ENCODE measurements at regions not wholly inside any gene's neighbourhood (a gene's known extent, or its start where the extent isn't known, plus 50 kb on each side); places are given as distances from the start of the nearest gene placed in this dataset.

GRCh38 chr13:47080621-47081020 is 183.8 kb upstream of the HTR2A start:
- no peaks in the 10 kb centered on the region for H3K36me3 ChIP-seq
- H3K4me3 ChIP-seq, result no peak overlapping the region
- intact Hi-C loops (cut with DNase I), result no loop called here
- TF ChIP-seq POLR2A (IDR thresholded peaks at IDR 0.05), result no peak
- H3K27ac ChIP-seq, result no peak overlapping the region
- H3K4me1 ChIP-seq, result no peaks in the 10 kb centered on the region
- no peaks in the 10 kb centered on the region for H3K27me3 ChIP-seq
- 32 to 54% methylated on average over 2 of the region's 2 CpGs for WGBS, 2 donors
- no peak for DNase-seq
- H3K9me3 ChIP-seq, result no peaks in the 10 kb centered on the region

GRCh38 chr13:47076500-47076899 is 179.6 kb upstream of the HTR2A start:
- H3K4me1 ChIP-seq, result no peaks in the 10 kb centered on the region
- H3K4me3 ChIP-seq, result no peak overlapping the region
- 34 to 55% methylated on average over 2 of the region's 2 CpGs for WGBS, 2 donors
- no peaks in the 10 kb centered on the region for H3K36me3 ChIP-seq
- no peak overlapping the region for H3K27ac ChIP-seq
- no peak for DNase-seq
- no peaks in the 10 kb centered on the region for H3K27me3 ChIP-seq
- peaks cover 0 to 4% (median 1%) of the 10 kb centered on the region in 4 donors for H3K9me3 ChIP-seq
- intact Hi-C loops (cut with DNase I), result no loop called here
- TF ChIP-seq EP300 (IDR thresholded peaks at IDR 0.05) (no peak), POLR2A (IDR thresholded peaks at IDR 0.05) (no peak)

- H3K4me3 ChIP-seq, result no peak overlapping the region
- 70 to 81% methylated on average over 3 of the region's 3 CpGs for WGBS, 2 donors
- no peak for DNase-seq
- intact Hi-C loops (cut with DNase I), result no loop called here
- H3K36me3 ChIP-seq, result no peaks in the 10 kb centered on the region
- TF ChIP-seq POLR2AphosphoS5 (IDR thresholded peaks at IDR 0.05) (no peak), POLR2A (IDR thresholded peaks at IDR 0.05) (no peak), CTCF (IDR thresholded peaks at IDR 0.05) (no peak), EP300 (IDR thresholded peaks at IDR 0.05) (no peak)
- peaks cover 0 to 4% (median 1%) of the 10 kb centered on the region in 4 donors for H3K9me3 ChIP-seq
- no peaks in the 10 kb centered on the region for H3K4me1 ChIP-seq
- no peak overlapping the region for H3K27ac ChIP-seq
- no peaks in the 10 kb centered on the region for H3K27me3 ChIP-seq
Observed at GRCh38 chr13:47069133-47069532, 172.3 kb upstream of the HTR2A start.

DNA sequence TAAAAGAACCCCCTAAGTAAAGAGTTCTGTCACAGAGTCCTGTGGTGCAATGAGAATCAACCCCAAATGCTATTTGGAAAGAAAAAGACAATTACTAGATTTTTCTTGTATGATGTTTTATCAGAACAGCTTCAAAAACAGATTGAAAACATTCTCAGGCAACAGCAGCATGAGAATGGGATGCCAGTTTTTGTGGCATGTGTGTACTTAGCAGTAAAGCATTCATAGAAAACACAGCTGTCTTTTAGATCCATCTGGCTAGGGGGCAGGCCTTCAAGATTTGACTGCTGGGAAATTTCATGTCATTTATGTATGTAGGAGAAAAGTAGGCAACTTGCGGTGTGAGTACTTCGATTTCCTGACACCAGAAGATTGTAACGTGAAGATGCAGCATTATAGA is 170.5 kb upstream of the HTR2A start:
- Histone ChIP-seq H3K9me3 (peaks cover 0 to 3% (median 0%) of the 10 kb centered on the region in 4 donors), H3K36me3 (no peaks in the 10 kb centered on the region), H3K27me3 (no peaks in the 10 kb centered on the region), H3K4me1 (no peaks in the 10 kb centered on the region), H3K27ac (no peak overlapping the region), H3K4me3 (no peak overlapping the region)
- TF ChIP-seq POLR2AphosphoS5 (IDR thresholded peaks at IDR 0.05), result no peak
- no peak for TF ChIP-seq POLR2A (IDR thresholded peaks at IDR 0.05)
- no peak for TF ChIP-seq EP300 (IDR thresholded peaks at IDR 0.05)
- TF ChIP-seq CTCF (IDR thresholded peaks at IDR 0.05), result no peak
- no peak for DNase-seq
- intact Hi-C loops (cut with DNase I), result no loop called here
- 85 to 86% methylated on average over 3 of the region's 3 CpGs for WGBS, 2 donors

DNA sequence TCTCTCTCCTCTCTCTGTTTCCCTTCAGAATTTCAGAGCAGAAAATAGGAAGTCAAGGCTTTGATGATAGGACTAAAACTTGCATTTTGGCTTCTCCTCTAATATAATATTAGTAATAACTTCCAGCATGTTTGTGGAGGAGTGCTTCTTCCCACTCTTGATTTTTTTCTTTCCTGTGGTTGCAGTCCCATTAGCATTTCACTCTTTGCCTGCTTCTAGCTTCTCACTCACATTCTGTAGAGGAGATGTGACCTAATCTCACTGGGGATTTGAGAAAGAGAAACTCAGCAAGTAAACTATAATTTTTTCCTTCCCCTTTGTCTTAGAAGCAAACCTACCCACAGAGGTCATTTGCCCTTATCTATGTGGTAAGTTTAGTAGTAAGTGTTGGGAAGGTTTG is 169.4 kb upstream of the HTR2A start:
- H3K4me1 ChIP-seq, result no peaks in the 10 kb centered on the region
- no peak for TF ChIP-seq POLR2A (IDR thresholded peaks at IDR 0.05)
- TF ChIP-seq EP300 (IDR thresholded peaks at IDR 0.05), result no peak
- TF ChIP-seq POLR2AphosphoS5 (IDR thresholded peaks at IDR 0.05), result no peak
- no peak for TF ChIP-seq CTCF (IDR thresholded peaks at IDR 0.05)
- H3K27me3 ChIP-seq, result no peaks in the 10 kb centered on the region
- H3K36me3 ChIP-seq, result no peaks in the 10 kb centered on the region
- peaks cover 0 to 3% (median 0%) of the 10 kb centered on the region in 4 donors for H3K9me3 ChIP-seq
- no peak overlapping the region for H3K4me3 ChIP-seq
- intact Hi-C loops (cut with DNase I), result no loop called here
- no peak overlapping the region for H3K27ac ChIP-seq
- DNase-seq, result no peak

DNA sequence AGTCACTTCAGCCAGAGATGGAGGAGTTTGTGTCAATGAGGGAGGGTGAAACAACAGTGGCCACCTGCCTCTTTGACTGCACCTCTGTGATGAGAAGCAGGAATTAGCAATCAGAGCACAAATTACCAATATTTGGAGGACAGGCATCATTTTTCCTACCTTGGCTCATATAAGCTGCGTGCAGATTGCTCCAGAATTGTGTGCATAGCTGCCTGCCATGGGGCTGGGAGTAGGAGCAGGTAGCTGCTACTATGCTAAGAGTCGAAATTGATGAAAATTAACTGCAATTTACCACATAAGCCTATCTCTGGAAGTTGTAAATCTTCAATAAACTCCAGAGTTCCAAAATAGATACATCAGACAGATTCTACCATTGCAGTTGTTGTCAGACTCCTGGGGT is 167.5 kb upstream of the HTR2A start:
- no peaks in the 10 kb centered on the region for H3K36me3 ChIP-seq
- no peak overlapping the region for H3K27ac ChIP-seq
- TF ChIP-seq POLR2AphosphoS5 (IDR thresholded peaks at IDR 0.05) (no peak), EP300 (IDR thresholded peaks at IDR 0.05) (no peak), CTCF (IDR thresholded peaks at IDR 0.05) (no peak), POLR2A (IDR thresholded peaks at IDR 0.05) (no peak)
- H3K4me3 ChIP-seq, result no peak overlapping the region
- WGBS, 2 donors, result 18 to 67% methylated on average over 2 of the region's 2 CpGs
- no peaks in the 10 kb centered on the region for H3K4me1 ChIP-seq
- peaks cover 0 to 3% (median 0%) of the 10 kb centered on the region in 4 donors for H3K9me3 ChIP-seq
- intact Hi-C loops (cut with DNase I), result no loop called here
- H3K27me3 ChIP-seq, result no peaks in the 10 kb centered on the region
- no peak for DNase-seq

All from sigmoid colon (tissue), 6 donors.